SHP77 treated with DMSO at 0.1 percent for 48 hours (cell line): ENCODE measurements at regions not wholly inside any gene's neighbourhood (a gene's known extent, or its start where the extent isn't known, plus 50 kb on each side); places are given as distances from the start of the nearest gene placed in this dataset.
A peak's percentile ranks its signal among the peaks of the same experiment; 100 is the strongest.
"Not testable (repeated sequence)": the region's sequence is repeated elsewhere in the genome, so short reads cannot be mapped to it uniquely, and the experiment has no call there.

Experiments
- DNase-seq: peaks from one replicate; lab custom pipeline; 2025; lab: John Stamatoyannopoulos, UW

- not testable (repeated sequence) for DNase-seq
These were observed 356.9 kb downstream of the TUBA3C start for GRCh38 chr13:18824678-18825077.

DNA sequence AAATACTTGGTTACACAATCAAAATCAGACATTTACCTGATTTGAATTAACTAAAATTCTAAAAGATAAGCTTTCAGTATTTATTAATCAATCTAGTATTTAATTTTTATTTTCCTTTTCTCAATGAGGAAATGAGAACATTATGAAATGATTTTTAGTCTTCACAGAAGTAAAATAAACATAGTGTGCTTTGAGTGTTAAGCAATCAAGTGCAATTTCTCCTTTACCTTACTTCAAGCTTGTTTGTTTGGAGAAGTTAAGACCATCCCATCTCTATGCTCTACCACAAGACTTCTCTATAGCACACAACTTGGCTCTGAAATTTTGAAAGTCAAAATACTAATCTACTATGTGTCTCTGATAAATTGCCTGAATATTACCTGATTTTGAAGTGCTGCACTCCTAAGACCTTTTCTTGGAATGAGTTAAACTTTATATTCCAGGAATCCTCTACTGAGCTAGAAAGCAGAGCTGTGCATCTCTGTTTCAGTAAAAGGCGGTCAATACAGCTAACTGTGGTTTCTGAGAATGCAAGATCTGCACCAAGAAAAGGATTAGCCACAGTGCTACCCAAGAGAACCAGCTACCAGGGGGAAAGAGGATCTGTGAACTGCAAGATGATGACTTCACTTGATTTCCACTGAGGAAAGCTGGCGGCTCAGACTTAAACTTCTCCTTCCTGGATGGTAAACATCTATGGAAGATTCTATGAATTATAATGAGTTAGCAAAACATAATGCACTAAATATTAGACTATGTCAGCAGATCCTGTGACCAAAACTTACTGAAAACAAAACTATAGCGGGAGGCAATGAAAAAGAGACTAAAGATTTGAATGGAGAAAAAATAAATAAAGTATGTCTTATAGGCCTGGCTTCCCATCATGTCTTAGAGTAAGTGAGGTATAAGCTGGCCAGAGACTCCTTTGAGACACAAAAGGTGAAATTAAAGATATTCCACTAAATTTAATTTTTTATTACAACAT lies 358.7 kb downstream of the TUBA3C start:
- not testable (repeated sequence) for DNase-seq

DNA sequence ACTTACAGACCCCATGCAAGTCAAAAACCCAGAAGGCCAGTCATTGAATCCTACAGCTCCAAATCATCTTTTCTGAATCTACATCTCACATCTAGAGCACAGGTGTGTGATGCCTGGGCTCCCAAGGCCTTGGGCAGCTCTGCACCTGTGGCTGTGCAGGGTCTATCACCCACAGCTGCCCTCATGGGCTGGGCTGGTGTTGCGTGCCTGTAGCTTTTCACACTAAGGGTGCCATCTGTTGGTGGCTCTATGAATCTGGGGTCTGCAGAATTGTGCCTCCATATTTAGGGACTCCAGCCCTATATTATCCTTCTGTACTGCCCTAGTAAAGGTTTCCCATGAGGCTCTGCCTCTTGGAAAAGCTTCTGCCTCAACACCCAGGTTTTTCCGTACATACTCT lies 407.6 kb downstream of the TUBA3C start:
- DNase-seq = not testable (repeated sequence)

DNA sequence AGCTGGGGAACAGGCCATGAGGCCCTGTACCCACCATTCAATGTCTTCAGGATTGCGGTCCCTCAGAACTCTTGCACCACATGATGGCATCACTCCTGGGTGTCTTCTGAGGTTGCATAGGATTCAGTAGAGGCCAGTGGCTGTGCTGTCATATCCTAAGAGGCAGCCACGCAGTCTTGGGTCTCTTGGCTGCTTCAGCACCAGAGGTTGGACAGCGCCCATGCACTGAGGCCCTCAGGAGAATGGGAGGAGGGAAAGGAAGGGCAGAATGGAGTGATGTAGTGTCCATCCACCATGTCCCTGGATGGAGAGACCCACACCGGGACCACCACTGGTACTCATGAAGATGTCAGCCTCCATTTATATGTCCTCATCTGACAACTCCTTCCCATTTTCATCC lies 439.9 kb downstream of the TUBA3C start:
- not testable (repeated sequence) for DNase-seq

DNA sequence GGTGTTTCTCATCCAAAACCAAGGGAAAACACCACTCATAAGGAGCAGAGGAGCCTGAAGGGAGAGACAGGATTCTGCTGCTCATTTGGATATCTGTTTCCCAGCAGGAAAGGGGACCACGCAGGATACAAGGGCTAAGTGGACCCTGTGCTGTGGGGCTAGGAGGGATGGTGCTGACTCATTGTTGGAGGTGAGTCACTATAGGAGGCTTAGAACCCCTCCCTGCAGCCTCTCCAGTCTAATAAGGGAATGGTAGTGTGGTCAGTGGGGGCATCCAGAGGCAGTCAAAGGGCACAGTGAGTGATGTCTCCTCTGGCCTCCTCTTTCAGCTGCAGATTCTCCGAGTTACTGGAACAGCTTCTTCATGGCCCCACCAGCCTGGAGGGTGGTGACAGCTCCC lies 442.3 kb downstream of the TUBA3C start:
- DNase-seq = no peak

- DNase-seq = not testable (repeated sequence)
These were observed 443.5 kb downstream of the TUBA3C start for GRCh38 chr13:18738086-18738485.

- not testable (repeated sequence) for DNase-seq
These were observed 454.5 kb downstream of the TUBA3C start for GRCh38 chr13:18727138-18727537.

DNA sequence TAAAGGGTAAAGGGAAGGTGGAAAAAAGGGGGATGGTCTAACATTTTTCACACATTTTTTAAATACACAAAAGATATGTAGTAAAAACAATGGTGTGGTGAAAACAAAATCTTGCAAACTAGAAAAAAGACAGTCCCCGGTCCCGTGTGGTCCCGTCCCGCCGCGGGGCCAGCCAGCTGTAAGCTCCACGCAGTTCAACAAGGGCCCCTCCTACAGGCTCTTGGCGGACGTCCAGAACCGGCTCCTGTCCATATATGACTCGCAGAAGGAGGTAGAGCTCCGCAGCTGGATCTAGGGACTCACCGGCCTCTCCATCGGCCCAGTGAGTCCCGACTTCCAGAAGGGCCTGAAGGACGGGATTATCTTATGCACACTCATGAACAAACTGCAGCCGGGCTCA lies 455.1 kb downstream of the TUBA3C start:
- peak; percentile 11 for DNase-seq

GRCh38 chr13:18725242-18725822 lies 456.3 kb downstream of the TUBA3C start:
- not testable (repeated sequence) for DNase-seq

- DNase-seq = no peak
These were observed 466.7 kb downstream of the TUBA3C start for GRCh38 chr13:18714889-18715288.

- not testable (repeated sequence) for DNase-seq
These were observed 471.0 kb downstream of the TUBA3C start for GRCh38 chr13:18710673-18711072.

GRCh38 chr13:18706538-18706937 lies 475.1 kb downstream of the TUBA3C start:
- DNase-seq = not testable (repeated sequence)

GRCh38 chr13:18702464-18703247 lies 479.0 kb downstream of the TUBA3C start:
- not testable (repeated sequence) for DNase-seq

- DNase-seq = not testable (repeated sequence)
These were observed 483.3 kb downstream of the TUBA3C start for GRCh38 chr13:18698332-18698731.

- DNase-seq = not testable (repeated sequence)
These were observed 483.8 kb downstream of the TUBA3C start for GRCh38 chr13:18697851-18698250.

GRCh38 chr13:18697221-18697620 lies 484.4 kb downstream of the TUBA3C start:
- not testable (repeated sequence) for DNase-seq

GRCh38 chr13:18677403-18677802 lies 504.2 kb downstream of the TUBA3C start:
- not testable (repeated sequence) for DNase-seq

DNA sequence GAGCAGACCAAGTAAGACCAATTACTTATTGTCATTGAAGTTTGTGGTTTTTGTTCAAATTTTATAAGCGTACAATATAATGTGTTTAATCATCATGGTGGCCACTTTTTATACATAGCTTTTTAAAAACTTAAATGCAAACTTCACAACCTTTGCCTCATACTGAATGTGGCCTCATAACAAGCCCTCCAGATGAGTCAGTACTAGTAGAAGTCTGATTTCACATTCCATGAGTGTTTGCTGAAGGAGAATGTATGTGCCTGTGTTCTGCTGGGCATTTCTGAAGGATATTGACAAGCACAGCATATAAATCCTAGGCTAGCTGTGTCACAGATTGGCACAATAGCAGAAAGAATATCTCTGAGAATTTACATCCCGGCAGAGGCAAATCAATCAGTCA lies 506.4 kb downstream of the TUBA3C start:
- DNase-seq = not testable (repeated sequence)

DNA sequence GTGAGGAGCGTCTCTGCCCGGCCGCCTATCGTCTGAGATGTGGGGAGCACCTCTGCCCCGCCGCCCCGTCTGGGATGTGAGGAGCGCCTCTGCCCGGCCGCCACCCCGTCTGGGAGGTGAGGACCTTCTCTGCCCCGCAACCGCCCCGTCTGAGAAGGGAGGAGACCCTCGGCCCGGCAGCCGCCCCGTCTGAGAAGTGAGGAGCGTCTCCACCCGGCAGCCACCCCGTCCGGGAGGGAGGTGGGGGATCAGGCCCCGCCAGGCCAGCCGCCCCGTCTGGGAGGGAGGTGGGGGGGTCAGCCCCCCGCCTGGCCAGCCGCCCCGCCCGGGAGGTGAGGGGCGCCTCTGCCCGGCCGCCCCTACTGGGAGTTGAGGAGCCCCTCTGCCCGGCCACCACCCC lies 507.8 kb downstream of the TUBA3C start:
- DNase-seq = not testable (repeated sequence)

- not testable (repeated sequence) for DNase-seq
These were observed 515.0 kb downstream of the TUBA3C start for GRCh38 chr13:18666585-18666984.

DNA sequence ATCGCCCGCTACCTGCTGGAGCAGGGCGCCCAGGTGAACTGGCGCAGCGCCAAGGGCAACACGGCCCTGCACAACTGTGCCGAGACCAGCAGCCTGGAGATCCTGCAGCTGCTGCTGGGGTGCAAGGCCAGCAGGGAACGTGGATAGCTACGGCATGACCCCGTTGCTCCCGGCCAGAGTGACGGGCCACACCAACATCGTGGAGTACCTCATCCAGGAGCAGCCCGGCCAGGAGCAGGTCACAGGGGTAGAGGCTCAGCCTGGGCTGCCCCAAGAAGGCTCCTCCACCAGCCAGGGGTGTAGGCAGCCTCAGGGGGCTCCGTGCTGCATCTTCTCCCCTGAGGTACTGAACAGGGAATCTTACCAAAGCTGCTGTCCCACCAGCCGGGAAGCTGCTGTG lies 515.9 kb downstream of the TUBA3C start:
- not testable (repeated sequence) for DNase-seq

GRCh38 chr13:18665124-18665523 lies 516.5 kb downstream of the TUBA3C start:
- not testable (repeated sequence) for DNase-seq
